Pons (tissue), 1 donor: ENCODE measurements at regions not wholly inside any gene's neighbourhood (a gene's known extent, or its start where the extent isn't known, plus 50 kb on each side); places are given as distances from the start of the nearest gene placed in this dataset.
A peak's percentile ranks its signal among the peaks of the same experiment; 100 is the strongest.
"Not testable (repeated sequence)": the region's sequence is repeated elsewhere in the genome, so short reads cannot be mapped to it uniquely, and the experiment has no call there.

Source experiments
- DNase-seq: peaks from one replicate; pipeline ENCODE4 v3.0.0-alpha.2; 2016; ENCODE audit warnings: low spot score

DNA sequence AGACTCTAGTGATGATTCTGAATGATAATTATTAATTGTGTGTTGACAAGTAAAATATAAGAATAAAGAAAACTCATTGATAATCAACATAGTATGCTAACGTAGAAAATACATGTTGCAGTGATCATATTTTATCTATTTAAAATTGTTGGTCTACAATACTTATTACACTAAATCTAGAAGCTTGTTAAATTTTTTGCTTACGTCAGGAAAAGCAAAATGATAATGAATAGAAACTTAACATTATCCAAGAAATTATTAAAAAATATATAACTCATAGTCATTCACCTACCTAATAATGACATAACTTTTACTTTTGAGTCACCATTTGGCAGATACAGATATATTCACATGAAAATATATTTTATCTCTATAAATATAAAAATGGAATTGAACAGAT is 984.1 kb downstream of the PLOD2 start:
- DNase-seq, result no peak

DNA sequence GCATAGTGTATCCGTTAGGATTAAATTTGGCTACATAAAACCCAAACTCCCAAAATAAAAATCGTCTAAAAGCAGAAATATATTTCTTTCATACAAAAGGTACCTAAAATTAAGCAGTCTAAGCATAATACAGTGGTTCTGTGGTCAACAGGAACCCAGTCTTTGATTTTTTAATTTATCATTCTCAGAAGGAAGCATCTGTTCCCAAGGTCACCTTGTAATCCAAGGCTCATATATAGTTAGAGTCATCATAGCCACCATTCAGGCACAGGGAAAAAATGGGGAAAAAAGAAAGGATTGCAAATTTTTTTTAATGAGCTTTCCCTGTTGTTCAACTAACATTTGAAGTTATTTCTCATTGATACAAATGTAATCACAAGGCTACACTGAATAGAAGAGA is 983.2 kb downstream of the PLOD2 start:
- no peak for DNase-seq

DNA sequence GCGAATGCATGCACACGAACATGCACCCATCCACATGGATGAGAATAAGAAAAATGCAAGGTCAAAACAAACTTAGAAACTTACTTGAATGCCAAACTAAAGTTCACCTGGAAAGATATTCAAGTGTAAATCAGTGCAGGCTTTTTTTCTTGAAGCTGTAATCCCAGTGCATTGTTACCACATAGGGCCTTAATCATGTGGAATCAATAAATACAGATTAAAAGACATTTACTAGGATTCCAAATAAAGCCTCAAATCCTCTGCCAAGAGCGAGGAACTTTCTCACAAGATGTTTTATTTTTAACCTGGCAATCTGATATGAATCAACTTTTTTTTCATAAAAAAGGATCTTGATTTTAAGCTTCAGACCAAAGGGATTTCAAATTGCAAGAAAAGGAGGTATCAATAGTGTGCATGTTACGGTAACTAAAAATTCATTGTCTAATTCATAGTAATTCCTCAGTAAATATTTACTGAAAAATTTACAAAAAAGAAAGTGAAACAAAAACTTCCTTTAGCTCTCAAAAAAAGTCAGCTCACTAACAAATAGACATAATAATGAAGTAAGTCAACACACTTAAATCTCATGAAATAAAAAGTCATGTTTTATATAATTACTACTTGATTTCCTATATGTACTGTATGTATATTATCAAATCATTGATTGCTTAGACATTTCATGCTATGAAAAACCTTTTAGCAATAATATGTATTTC is 978.6 kb downstream of the PLOD2 start:
- DNase-seq, result no peak

DNA sequence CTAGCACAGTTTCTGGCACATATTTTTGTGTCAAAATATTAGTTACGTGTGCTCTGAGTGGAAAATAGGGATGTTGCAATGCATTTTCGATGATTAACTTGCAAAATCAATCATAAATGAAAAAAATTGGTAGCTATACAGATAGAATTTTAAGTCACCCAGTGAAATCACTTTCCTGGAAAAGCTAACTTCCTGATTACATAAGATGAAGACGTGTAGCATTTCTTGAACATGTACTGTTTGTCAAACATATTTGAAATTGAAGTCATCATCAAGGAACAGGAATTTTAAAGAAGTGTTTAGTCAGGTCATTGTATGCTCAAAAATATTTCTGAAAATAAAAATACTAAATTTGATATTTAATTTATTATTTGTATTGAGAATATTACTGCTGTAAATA is 977.7 kb downstream of the PLOD2 start:
- DNase-seq, result no peak

DNA sequence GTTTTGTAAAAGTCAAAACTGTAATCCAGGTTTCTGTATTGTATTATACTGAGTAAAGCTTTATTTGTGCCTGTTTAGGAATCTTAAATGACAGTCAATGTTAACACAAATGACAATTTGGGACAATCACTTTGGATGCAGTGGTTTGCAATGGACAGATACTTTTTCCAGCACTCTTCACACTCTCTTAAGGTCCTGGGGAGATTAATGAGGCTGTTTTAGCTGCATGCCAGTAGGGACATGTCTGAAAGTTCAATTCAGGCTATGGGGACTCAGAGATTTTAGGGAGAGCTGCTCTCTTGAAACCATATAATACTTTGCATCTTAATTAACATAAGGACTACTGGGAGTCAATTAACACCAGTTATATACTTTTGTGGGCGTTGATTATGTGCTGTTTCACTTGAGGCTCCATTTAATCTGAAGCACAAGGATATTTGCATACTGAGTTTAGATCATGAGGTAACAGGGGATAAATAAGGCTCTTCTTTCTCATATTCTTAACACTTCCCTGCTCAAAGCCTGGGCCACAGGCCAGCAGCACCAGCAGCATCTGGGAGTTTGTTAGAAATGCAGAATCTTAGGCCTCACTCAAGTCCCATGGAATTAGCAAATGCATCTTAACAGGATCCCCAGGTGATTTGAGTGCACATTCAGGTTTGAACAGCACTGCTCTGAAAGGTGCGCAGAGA is 972.8 kb downstream of the PLOD2 start:
- no peak for DNase-seq

DNA sequence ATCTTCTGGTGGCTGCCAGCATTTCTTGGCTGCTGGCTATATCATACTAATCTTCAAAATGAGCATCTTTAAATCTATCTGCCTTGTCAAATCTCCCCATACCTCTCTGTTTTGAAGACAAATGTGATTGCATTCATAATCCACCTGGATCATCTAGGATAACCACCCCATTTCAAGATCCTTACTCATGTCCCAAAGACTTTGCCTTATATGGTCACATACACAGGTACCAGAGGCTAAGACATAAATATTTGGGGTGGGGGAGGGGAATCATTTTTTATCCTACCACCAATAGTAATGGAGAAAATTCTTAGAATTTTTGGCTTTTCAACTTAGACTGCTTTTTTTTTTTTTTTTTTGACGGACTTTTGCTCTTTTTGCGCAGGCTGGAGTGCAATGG is 970.8 kb downstream of the PLOD2 start:
- no peak for DNase-seq

DNA sequence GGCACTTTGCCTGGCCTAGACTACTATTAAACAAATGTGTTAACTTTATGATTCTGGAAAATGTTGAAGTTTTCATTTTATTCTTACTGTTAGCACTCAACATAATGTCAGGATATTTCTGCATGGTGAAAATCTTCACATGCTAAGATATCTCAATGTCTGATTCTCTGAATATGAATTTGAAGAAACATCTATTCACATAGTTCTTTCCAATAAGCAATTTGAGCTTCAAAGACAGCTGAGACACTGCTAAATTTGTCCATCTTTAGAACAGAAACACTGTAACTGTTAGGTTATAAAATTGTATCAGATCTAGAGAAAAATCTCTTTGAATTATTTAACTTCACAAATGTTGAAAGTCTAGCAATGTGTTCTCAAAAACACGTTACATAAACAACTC is 970.2 kb downstream of the PLOD2 start:
- no peak for DNase-seq

DNA sequence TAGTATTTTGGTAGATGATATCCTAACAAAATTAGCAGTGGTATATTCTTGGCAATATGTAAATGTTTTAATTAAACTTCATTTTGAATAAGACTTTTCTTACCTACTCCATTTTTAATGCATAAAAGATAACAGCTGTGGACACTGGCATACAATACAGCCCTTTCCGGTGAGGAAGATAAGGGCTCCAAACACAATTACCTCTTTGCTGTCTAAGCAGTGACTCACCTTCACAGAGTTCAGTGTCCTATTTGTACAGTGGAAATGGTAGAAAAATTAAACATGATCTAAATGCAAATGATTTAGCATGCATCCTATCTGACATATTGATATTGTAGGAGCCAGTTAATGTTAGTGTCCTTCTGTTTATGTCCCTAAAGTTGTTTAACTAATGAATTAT is 969.4 kb downstream of the PLOD2 start:
- no peak for DNase-seq

DNA sequence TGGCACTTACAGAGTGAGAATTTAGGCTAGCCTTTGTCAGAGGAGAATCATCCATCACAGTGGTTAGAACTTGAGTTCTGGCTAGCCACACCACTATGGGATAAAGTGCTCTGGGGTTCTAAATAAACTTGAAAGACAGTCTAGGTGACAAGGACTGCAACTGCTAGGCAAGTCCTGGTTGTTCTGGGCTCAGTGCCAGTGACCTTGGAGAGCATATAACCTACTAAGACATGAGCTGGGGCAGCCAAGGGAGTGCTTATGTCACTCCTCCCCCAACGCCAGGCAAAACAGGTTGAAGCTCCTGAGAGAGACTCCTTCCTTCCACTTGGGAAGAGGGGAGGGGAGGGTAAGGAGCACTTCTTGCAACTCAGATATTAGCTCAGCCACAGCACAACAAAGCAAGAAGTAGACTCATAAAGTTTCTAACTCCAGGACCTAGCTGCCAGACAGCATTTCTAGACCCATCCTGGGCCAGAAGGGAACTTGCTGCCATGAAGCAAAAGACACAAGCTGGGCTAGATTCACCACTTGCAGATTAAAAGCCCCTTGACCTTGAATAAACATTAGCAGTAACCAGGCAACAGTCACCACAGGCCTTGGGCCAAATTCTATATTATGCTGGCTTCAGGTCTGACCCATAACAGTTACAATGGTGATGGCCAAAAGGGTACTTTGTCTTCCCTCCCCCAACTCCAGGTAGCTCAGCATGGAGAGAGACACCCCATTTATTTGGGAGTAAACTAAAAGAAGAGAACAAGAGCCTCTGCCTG is 963.7 kb downstream of the PLOD2 start:
- DNase-seq, result no peak

DNA sequence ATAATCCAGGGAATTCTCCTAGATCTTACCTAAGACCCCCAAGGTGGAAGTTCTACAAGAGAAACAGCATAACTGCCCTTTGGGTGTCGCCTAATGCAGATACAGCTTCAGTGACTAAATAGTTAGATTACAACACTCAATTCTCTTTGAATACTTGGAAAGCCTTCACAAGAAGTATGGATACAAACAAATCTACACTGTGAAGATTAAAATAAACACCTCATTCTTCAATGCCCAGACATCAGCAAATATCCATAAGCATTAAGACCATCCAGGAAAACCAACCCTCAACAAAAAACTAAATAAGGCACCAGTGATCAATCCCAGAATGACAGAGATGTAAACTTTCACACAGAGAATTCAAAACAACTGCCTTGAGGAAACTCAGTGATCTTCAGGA is 963.2 kb downstream of the PLOD2 start:
- DNase-seq, result no peak

DNA sequence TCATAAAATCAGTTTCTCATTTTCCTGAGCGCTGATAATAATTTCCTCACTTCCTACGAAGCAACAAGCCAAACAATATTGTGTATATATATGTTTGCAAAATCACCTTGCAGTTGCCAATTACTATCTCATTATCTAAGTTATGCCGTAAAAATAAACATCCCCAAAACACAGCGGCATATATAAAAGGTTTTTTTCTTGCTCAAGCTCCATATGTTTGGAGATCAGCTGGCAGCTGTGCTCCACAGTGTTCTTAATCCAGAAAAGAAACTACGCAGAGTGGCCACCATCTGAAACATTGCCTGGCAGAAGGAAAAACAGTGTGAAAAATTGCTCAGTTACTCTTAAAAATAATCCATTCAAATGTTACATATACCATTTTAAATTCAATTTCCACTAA is 951.4 kb downstream of the PLOD2 start:
- no peak for DNase-seq

DNA sequence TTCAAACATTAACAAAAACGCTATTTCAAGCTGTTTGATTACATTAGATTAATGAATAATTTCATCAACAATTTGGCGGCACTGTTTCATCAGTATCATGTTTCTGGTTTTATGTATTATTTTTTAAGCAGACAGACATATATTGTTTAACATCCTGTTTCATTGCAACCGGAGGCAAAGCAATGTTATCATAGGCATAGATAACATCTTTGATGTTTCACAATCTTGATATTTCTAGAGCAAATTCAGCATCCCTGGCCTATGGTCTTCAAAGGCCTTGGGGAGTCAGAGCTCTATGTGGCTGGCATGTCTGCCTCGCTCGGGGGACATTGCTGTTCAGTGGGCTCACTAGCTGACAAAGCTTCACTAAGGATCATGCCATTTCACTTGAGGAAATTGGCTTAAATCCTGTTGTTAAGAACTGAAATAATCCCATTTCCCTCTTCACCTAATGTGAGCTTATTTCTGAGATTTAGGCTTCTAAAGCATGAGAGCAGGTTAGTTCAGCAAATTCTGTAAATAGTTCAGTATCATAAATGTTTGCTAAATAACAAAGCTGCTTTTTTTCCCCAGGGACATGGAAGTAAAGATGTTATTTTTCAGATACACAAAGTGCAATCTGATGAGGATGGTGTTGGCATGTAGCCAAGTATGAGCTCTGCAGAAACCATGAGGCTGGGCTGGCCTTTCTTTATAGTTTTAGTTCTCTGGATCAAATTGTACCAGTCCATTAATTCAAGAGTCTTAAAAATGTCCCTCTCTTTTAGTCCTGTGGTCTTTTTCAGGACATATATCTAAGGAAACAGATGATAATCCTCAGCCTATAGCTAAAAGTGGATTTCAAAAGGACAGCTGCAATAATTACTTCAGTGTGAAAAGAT is 941.4 kb downstream of the PLOD2 start:
- DNase-seq, result peak; percentile 4

DNA sequence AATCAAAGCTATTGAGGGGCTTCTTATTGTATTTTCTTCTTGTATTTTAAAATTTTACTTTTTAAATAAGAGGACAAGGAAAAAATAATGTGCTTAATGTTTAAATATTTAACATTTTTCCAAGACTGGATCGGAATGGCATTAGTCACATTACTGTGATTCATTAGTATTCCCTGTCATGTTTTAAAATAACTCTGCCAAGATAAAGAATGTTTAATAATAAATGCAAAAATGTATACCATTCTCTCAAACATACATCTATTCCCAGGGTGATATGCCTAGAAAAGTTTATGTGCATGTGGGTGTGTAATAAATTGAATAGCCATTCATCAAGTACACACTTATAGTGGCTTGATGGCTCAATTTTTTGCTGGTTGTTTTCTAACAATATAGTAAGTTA is 936.1 kb downstream of the PLOD2 start:
- no peak for DNase-seq

DNA sequence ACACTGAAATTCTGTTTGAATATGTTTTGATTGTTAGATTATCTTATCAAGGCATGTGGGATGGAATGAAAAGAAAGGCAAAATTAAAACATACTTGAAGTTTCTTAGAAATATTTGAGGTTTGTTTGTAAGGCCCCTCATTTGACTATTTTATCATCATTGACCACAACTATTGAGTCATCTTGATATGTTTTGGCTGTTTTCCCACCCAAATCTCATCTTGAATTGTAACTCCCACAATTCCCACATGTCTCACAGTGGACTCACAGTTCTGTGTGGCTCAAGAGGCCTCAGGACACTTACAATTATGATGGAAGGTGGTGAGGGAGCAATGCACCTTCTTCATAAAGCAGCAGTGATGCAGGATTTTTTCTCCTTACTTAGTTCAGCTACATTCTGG is 917.1 kb downstream of the PLOD2 start:
- DNase-seq, result no peak

DNA sequence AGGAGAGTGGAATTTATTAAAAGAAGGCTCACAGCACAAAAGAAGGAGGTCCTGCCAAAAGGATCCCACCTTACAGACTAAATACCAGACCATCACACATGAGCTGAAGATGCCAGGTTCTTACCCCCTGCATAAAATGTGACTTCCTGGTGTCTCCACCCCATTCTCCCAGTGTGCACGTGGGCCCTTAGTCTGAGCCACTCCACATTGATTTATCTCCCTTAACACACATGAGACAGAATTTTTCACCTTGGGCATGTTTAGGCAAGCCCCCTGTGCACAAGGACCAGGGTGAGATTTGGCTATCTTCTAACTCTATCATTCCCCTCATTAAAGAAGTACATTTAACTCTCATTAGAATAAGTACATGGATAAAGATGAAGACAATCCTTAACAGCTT is 916.7 kb downstream of the PLOD2 start:
- DNase-seq, result no peak

DNA sequence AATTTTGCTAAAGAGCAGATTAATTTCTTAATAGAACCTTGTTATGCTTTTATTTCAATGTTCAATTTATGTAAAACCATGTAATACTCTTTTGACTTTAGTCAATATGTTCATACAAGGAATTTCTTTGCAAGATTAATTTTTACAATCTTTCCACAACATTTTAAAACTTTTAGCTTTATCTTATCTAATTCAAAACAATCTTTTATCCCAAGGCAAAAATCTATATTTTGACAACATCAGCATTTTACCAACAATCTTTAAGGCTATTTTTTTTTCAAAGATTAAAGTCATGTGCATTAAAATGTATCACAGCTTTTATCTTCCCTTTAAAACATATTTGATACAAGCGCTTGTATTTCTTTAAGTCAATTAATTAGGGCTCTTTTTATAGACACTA is 914.7 kb downstream of the PLOD2 start:
- DNase-seq, result no peak

DNA sequence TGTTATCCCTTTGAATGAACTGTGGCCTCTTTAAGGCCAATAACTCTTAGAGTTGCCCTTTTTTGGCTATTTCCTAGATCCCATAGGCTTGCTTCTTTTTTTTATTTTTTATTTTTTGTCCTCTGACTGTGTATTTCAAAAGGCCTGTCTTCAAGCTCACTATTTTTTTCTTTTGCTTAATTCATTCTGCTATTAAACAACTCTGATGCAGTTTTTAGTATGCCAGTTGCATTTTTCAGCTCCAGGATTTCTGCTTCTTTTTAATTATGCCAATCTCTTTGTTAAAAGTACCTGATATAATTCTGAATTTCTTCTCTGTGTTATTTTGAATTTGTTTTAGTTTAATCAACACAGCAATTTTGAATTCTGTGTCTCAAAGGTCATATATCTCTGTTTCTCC is 912.1 kb downstream of the PLOD2 start:
- DNase-seq, result no peak

DNA sequence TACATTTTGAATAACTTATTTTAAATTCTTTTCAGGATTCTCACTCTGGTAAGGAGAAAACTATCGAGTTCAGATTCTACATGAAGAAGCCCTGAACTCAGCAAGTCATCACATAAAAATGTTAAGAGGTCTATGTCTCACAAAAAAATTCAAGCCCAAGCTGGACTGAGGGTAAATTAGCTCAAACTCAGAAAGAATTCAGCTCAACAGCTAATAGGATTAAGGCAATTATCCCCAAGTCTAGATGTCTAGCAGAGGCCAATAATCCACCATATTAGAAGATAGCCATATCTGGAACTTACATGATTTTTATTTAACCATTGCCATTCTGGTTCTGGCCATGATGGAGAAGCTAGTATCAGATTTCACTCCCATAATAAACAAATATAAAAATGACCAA is 909.7 kb downstream of the PLOD2 start:
- no peak for DNase-seq

DNA sequence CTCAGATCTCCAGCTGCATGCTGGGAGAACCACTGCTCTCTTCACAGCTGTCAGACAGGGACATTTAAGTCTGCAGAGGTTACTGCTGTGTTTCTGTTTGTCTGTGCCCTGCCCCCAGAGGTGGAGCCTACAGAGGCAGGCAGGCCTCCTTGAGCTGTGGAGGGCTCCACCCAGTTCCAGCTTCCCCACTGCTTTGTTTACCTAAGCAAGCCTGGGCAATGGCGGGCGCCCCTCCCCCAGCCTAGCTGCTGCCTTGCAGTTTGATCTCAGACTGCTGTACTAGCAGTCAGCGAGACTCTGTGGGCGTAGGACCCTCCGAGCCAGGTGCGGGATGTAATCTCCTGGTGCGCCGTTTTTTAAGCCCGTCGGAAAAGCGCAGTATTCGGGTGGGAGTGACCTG is 903.0 kb downstream of the PLOD2 start:
- not testable (repeated sequence) for DNase-seq

DNA sequence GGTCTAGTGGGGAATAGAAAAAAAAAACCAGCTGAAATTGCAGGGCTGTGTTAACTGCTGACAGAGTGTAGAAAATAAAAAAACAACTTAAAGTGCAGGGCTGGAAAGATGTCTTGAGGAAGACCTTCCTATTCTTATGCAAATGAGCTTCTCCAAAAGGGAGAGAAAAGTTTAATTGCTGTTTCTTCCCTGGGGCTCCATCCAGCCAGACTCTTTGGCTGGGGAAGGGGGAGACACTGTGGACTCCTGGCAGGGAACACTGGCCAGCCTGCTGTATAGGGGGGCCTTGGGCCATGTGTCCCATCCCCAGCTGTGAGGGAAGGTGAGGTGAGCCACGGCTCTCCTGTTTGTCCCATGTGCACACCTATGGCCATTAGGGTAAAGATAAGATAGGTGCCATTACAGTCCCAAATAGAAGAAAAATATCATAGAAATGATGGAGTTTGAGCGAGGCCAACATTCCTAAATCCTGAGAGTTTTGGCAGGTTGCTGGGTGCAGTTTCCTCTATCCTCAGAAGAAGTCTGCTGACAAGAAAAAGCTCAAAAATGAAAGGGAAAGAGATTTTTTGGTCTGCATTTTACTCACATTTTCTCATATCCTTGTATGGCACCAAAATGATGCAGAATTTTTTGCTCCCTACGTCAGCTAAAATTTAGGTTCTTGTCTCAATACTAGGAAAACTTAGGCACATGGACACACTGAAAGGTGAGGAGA is 901.7 kb downstream of the PLOD2 start:
- DNase-seq, result no peak

DNA sequence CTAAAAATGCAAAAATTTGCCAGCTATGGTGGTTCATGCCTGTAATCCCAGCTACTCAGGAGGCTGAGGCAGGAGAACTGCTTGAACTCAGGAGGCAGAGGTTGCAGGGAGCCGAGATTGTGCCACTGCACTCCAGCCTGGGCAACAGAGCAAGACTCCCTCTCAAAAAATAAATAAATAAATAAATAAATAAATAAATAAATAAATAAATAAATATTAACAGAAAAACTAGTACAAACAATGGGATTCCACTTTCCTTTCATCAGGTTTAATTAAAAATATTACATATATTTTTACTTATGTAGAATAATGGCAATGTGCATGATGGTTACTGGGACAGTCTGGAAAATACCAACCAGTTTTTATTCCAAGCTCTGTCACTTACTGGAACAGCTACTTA is 897.5 kb downstream of the PLOD2 start:
- DNase-seq, result not testable (repeated sequence)

DNA sequence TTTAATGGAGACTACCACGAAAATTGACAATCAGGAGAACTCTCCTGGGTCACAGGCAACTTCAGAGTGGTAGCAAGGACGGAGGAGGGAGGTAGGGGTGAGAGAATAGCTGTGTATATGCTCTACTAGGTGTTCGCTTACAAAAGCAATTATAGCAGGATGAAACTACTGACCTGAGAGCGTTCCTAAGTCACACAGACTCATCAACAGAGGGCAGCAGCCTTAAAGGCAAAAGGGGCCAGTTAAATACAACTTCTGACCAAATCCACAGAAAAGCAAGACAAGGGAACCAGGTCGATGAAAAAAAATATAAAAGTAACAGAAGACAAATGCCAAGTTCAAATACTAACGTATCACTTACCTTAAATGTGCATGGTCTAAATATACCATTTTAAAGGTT is 894.6 kb downstream of the PLOD2 start:
- no peak for DNase-seq
